ENCODE measurements at regions not wholly inside any gene's neighbourhood (a gene's known extent, or its start where the extent isn't known, plus 50 kb on each side); places are given as distances from the start of the nearest gene placed in this dataset.
A peak's percentile ranks its signal among the peaks of the same experiment; 100 is the strongest.

DNA sequence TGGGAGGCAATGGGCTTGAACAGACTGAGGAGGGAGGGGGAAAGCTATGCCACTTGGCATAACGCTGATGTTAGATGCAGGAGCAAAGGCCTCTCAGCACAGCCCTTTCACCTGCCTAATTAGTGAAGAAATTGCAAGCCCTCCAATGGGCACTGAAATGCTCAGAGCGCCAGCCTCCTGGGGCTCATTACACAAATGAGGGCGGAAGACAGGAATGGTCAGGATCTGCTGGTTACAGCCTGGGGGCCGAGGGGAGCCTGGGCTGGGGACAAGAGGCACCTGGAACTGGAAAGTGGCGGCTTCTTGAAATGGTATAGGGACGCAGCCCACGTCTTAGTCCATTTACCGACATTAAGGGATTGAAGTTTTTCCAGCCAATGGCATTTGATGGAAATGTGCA is 50.2 kb upstream of the PLET1 start:
- Histone ChIP-seq H3K4me3 (no peak overlapping the region), H3K27me3 (no peaks in the 10 kb centered on the region), H3K4me1 (peaks cover 0 to 5% (median 0%) of the 10 kb centered on the region in 12 donors), H3K9me3 (peaks cover 0 to 7% (median 0%) of the 10 kb centered on the region in 12 donors), H3K36me3 (peaks cover 0 to 3% (median 0%) of the 10 kb centered on the region in 9 donors), H3K27ac (no peak overlapping the region)
- no peak for DNase-seq
- no peak for TF ChIP-seq POLR2A (IDR thresholded peaks at IDR 0.05)
- TF ChIP-seq, protein P1, sequence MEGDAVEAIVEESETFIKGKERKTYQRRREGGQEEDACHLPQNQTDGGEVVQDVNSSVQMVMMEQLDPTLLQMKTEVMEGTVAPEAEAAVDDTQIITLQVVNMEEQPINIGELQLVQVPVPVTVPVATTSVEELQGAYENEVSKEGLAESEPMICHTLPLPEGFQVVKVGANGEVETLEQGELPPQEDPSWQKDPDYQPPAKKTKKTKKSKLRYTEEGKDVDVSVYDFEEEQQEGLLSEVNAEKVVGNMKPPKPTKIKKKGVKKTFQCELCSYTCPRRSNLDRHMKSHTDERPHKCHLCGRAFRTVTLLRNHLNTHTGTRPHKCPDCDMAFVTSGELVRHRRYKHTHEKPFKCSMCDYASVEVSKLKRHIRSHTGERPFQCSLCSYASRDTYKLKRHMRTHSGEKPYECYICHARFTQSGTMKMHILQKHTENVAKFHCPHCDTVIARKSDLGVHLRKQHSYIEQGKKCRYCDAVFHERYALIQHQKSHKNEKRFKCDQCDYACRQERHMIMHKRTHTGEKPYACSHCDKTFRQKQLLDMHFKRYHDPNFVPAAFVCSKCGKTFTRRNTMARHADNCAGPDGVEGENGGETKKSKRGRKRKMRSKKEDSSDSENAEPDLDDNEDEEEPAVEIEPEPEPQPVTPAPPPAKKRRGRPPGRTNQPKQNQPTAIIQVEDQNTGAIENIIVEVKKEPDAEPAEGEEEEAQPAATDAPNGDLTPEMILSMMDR (IDR thresholded peaks at IDR 0.05) = no peak
- WGBS, 4 donors = 90 to 91% (median 91%) methylated on average over 8 of the region's 8 CpGs
- ATAC-seq = no peak
- intact Hi-C loops (cut with DNase I) = no loop called here

DNA sequence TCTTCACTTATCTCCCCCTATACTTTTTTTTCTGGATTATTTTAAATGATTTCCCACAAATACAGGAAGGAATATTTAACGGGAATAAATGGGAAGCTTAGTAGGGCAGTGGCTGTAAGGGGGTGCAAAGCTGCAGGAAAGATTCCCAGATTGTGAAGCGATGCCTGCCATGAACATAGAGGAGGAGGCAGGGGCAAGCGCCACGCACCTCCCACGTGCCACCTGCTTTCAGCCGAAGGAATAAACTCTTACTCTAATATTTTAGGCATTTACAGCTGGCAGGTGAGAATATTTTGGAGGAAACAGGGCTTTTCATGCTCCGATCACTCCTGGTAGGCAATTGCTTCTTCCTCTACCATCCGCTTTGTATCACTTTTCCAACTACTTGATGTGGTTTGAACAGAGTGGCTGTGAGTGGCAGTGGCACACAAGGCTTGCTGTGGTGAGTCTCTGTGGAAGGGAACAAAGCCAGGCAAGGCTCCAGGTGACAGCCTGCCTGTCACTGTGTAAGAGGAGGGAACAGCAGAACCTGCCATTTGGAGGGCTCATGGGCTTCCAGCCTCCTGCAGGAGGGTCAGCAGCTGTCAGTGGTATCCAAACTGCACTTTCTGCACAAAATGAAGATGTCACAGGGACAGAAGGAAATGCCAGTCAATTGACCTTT is 54.5 kb upstream of the PLET1 start:
- TF ChIP-seq, protein P1 (IDR thresholded peaks at IDR 0.05) = no peak
- no peak for TF ChIP-seq POLR2A (IDR thresholded peaks at IDR 0.05)
- no peak for DNase-seq
- Histone ChIP-seq H3K27me3 (no peaks in the 10 kb centered on the region), H3K4me3 (no peak overlapping the region), H3K27ac (peak overlapping the region in 1 of 12 donors; percentile 68), H3K4me1 (peaks cover 0 to 29% (median 8%) of the 10 kb centered on the region in 12 donors), H3K9me3 (no peaks in the 10 kb centered on the region), H3K36me3 (no peaks in the 10 kb centered on the region)
- intact Hi-C loops (cut with DNase I) = no loop called here
- WGBS, 4 donors = 88 to 91% (median 90%) methylated on average over 8 of the region's 8 CpGs
- peak in 2 of 4 donors; percentile 34 to 54 for ATAC-seq

GRCh38 chr11:112315861-112316739 is 55.4 kb upstream of the PLET1 start:
- TF ChIP-seq, protein P1 (IDR thresholded peaks at IDR 0.05) = no peak
- no peak for TF ChIP-seq POLR2A (IDR thresholded peaks at IDR 0.05)

GRCh38 chr11:112316971-112317370 is 56.3 kb upstream of the PLET1 start:
- Histone ChIP-seq H3K27ac (peak overlapping the region in 3 of 12 donors; percentile 30 to 47 (median 32)), H3K36me3 (no peaks in the 10 kb centered on the region), H3K4me1 (peaks cover 0 to 45% (median 26%) of the 10 kb centered on the region in 12 donors), H3K4me3 (no peak overlapping the region), H3K9me3 (no peaks in the 10 kb centered on the region), H3K27me3 (no peaks in the 10 kb centered on the region)
- ATAC-seq (no peak), DNase-seq (no peak)
- WGBS, 4 donors = 74 to 88% (median 86%) methylated on average over 4 of the region's 4 CpGs
- intact Hi-C loops (cut with DNase I) = no loop called here
- TF ChIP-seq POLR2A (IDR thresholded peaks at IDR 0.05) = no peak
- TF ChIP-seq, protein P1 (IDR thresholded peaks at IDR 0.05) = no peak

More at GRCh38 chr11:112315861-112316739, 55.4 kb upstream of the PLET1 start:
- Histone ChIP-seq H3K27ac (peak overlapping the region in 4 of 12 donors; percentile 2 to 68 (median 31)), H3K4me1 (peaks cover 0 to 39% (median 17%) of the 10 kb centered on the region in 12 donors), H3K36me3 (no peaks in the 10 kb centered on the region), H3K9me3 (no peaks in the 10 kb centered on the region), H3K4me3 (no peak overlapping the region), H3K27me3 (no peaks in the 10 kb centered on the region)
- intact Hi-C loops (cut with DNase I) = no loop called here
- peak in 3 of 4 donors; percentile 30 to 41 (median 35) for ATAC-seq
- WGBS, 4 donors = 76 to 80% (median 79%) methylated on average over 11 of the region's 11 CpGs
- DNase-seq = no peak
